DMS53 treated with DMSO at 0.1 percent for 48 hours (cell line): ENCODE measurements at regions not wholly inside any gene's neighbourhood (a gene's known extent, or its start where the extent isn't known, plus 50 kb on each side); places are given as distances from the start of the nearest gene placed in this dataset.
A peak's percentile ranks its signal among the peaks of the same experiment; 100 is the strongest.

Experiments used
- DNase-seq: peaks from one replicate; lab custom pipeline; 2025; ENCODE audit not compliant: unreplicated experiment; lab: John Stamatoyannopoulos, UW

GRCh38 chr9:2565676-2566340 is 55.8 kb upstream of the VLDLR start:
- DNase-seq: no peak

GRCh38 chr9:2567922-2568321 is 53.7 kb upstream of the VLDLR start:
- DNase-seq: no peak

DNA sequence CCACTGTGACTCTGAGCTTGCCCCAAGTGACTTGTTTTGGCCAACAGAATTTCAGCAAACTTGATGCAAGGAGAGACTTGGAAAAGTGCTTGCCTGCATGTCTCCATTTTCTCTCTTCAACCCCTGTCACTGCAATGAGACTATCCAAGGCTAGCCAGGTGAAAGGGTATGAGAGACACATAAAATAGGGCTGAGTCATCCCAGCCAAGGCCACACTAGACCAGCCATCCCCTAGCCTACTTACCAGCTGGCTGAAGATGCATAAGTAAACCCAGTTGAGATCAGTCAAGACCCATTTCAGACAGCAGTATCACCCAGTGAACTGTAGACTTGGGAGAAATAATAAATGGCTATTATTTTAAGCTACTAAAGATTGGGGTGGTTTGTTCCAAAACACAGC is 52.9 kb upstream of the VLDLR start:
- no peak for DNase-seq

GRCh38 chr9:2570615-2571479 is 50.7 kb upstream of the VLDLR start:
- peak; percentile 68 for DNase-seq
